ENCODE measurements at regions not wholly inside any gene's neighbourhood (a gene's known extent, or its start where the extent isn't known, plus 50 kb on each side); places are given as distances from the start of the nearest gene placed in this dataset.

- ChIA-PET POLR2A (no interaction called here), CTCF (no interaction called here)
- TF ChIP-seq CTCF (IDR thresholded peaks at IDR 0.05; ENCODE audit: control extremely low read depth, extremely low read depth, low read depth, missing control alignments), result no peak
- DNase-seq (ENCODE audit: extremely low spot score), result no peak
Measured at GRCh38 chr4:117477925-117478324, 392.5 kb upstream of the TRAM1L1 start.

GRCh38 chr4:117478702-117479101 lies 393.3 kb upstream of the TRAM1L1 start:
- TF ChIP-seq CTCF (IDR thresholded peaks at IDR 0.05; ENCODE audit: control extremely low read depth, extremely low read depth, low read depth, missing control alignments), result no peak
- DNase-seq (ENCODE audit: extremely low spot score), result no peak
- CTCF ChIA-PET, result no interaction called here
- POLR2A ChIA-PET, result no interaction called here

GRCh38 chr4:117479673-117480072 lies 394.3 kb upstream of the TRAM1L1 start:
- ChIA-PET CTCF (no interaction called here), POLR2A (no interaction called here)
- no peak for TF ChIP-seq CTCF (IDR thresholded peaks at IDR 0.05; ENCODE audit: control extremely low read depth, extremely low read depth, low read depth, missing control alignments)
- no peak for DNase-seq (ENCODE audit: extremely low spot score)

GRCh38 chr4:117481742-117482141 lies 396.4 kb upstream of the TRAM1L1 start:
- ChIA-PET CTCF (no interaction called here), POLR2A (no interaction called here)
- no peak for DNase-seq (ENCODE audit: extremely low spot score)
- TF ChIP-seq CTCF (IDR thresholded peaks at IDR 0.05; ENCODE audit: control extremely low read depth, extremely low read depth, low read depth, missing control alignments), result no peak

GRCh38 chr4:117488692-117489091 lies 403.3 kb upstream of the TRAM1L1 start:
- DNase-seq (ENCODE audit: extremely low spot score), result no peak
- POLR2A ChIA-PET, result no interaction called here
- CTCF ChIA-PET, result no interaction called here
- TF ChIP-seq CTCF (IDR thresholded peaks at IDR 0.05; ENCODE audit: control extremely low read depth, extremely low read depth, low read depth, missing control alignments), result no peak

GRCh38 chr4:117489107-117489506 lies 403.7 kb upstream of the TRAM1L1 start:
- no peak for DNase-seq (ENCODE audit: extremely low spot score)
- CTCF ChIA-PET, result no interaction called here
- TF ChIP-seq CTCF (IDR thresholded peaks at IDR 0.05; ENCODE audit: control extremely low read depth, extremely low read depth, low read depth, missing control alignments), result no peak
- POLR2A ChIA-PET, result no interaction called here

GRCh38 chr4:117491516-117491915 lies 406.1 kb upstream of the TRAM1L1 start:
- TF ChIP-seq CTCF (IDR thresholded peaks at IDR 0.05; ENCODE audit: control extremely low read depth, extremely low read depth, low read depth, missing control alignments), result no peak
- ChIA-PET POLR2A (no interaction called here), CTCF (no interaction called here)
- no peak for DNase-seq (ENCODE audit: extremely low spot score)

Data from GM10248 (cell line).